Neural progenitor cell (in vitro differentiated cells): ENCODE measurements at regions not wholly inside any gene's neighbourhood (a gene's known extent, or its start where the extent isn't known, plus 50 kb on each side); places are given as distances from the start of the nearest gene placed in this dataset.

Experiments
- DNase-seq: peaks from one replicate; pipeline ENCODE4 v3.0.0-alpha.2; 2016; ENCODE audit warnings: low spot score
- H2AFZ ChIP-seq: fragments of 200-600 bp; sonication (generic); replicated peaks from 2 replicates; pipeline ENCODE4 v1.6.1; 2016; ENCODE audit warnings: antibody characterized with exemption
- H3F3A ChIP-seq: fragments of 200-600 bp; sonication (generic); 2 replicates; pipeline ENCODE4 v1.6.1; 2016; ENCODE audit warnings: antibody characterized with exemption, low read depth
- H3K27ac ChIP-seq: fragments of 200-600 bp; sonication (generic); 2 replicates; pipeline ENCODE4 v1.5.1; 2016; ENCODE audit warnings: mild to moderate bottlenecking
- H3K27me3 ChIP-seq: fragments of 200-600 bp; sonication (generic); 2 replicates; pipeline ENCODE4 v1.6.1; 2016; ENCODE audit warnings: mild to moderate bottlenecking, moderate library complexity
- H3K36me3 ChIP-seq: fragments of 200-600 bp; sonication (generic); 2 replicates; pipeline ENCODE4 v1.5.1; 2016
- H3K4me1 ChIP-seq: fragments of 200-600 bp; sonication (generic); 2 replicates; pipeline ENCODE4 v1.6.1; 2016; ENCODE audit warnings: mixed run types
- H3K4me2 ChIP-seq: fragments of 200-600 bp; sonication (generic); 2 replicates; pipeline ENCODE4 v1.6.1; 2016
- H3K4me3 ChIP-seq: fragments of 200-600 bp; sonication (generic); 2 replicates; pipeline ENCODE4 v1.5.1; 2016
- H3K79me2 ChIP-seq: fragments of 200-600 bp; sonication (generic); 2 replicates; pipeline ENCODE4 v1.6.1; 2016; ENCODE audit warnings: low read depth
- H3K9ac ChIP-seq: fragments of 200-600 bp; sonication (generic); 2 replicates; pipeline ENCODE4 v1.6.1; 2016
- H3K9me3 ChIP-seq: fragments of 200-600 bp; sonication (generic); 2 replicates; pipeline ENCODE4 v1.5.1; 2016; ENCODE audit warnings: low read depth
- H4K20me1 ChIP-seq: fragments of 200-600 bp; sonication (generic); 2 replicates; pipeline ENCODE4 v1.6.1; 2016; ENCODE audit warnings: low read depth
- H3K27ac Mint-ChIP-seq: 3 replicates; pipeline ENCODE4 v1.8.0; 2021; ENCODE audit warnings: mixed read lengths
- H3K27me3 Mint-ChIP-seq: 2 replicates; pipeline ENCODE4 v1.8.0; 2022; ENCODE audit warnings: low read depth, mild to moderate bottlenecking, inconsistent platforms, moderate library complexity, mixed read lengths; ENCODE audit not compliant: insufficient read depth
- H3K36me3 Mint-ChIP-seq: 3 replicates; pipeline ENCODE4 v1.8.0; 2021; ENCODE audit warnings: mixed read lengths
- H3K4me1 Mint-ChIP-seq: 3 replicates; pipeline ENCODE4 v1.8.0; 2021; ENCODE audit warnings: mixed read lengths
- H3K4me3 Mint-ChIP-seq: 3 replicates; pipeline ENCODE4 v1.8.0; 2021; ENCODE audit warnings: mild to moderate bottlenecking, moderate library complexity, mixed read lengths
- H3K9me3 Mint-ChIP-seq: 3 replicates; pipeline ENCODE4 v1.8.0; 2020; ENCODE audit warnings: mixed read lengths
- CTCF ChIP-seq: fragments of 200-600 bp; sonication (generic); IDR thresholded peaks from 2 replicates; pipeline ENCODE4 v1.5.1; 2017; ENCODE audit warnings: antibody characterized with exemption, mild to moderate bottlenecking
- EZH2 ChIP-seq: fragments of 200-600 bp; sonication (generic); IDR thresholded peaks from 2 replicates; pipeline ENCODE4 v1.6.1; 2017; ENCODE audit warnings: antibody characterized with exemption, mild to moderate bottlenecking, moderate library complexity
- EZH2phosphoT487 ChIP-seq: fragments of 200-600 bp; sonication (generic); IDR thresholded peaks from 2 replicates; pipeline ENCODE4 v1.6.1; 2017; ENCODE audit warnings: antibody characterized with exemption

GRCh38 chr4:138070816-138071215, 171.3 kb downstream of the SLC7A11 start:
- DNase-seq: no peak
- Histone ChIP-seq H3K36me3 (no peaks in the 10 kb centered on the region), H3K9ac (no peak overlapping the region), H3K27ac (no peak overlapping the region), H3F3A (no peaks in the 10 kb centered on the region), H3K4me1 (no peaks in the 10 kb centered on the region), H3K4me3 (no peak overlapping the region), H3K79me2 (no peaks in the 10 kb centered on the region), H3K4me2 (no peak overlapping the region), H4K20me1 (no peaks in the 10 kb centered on the region), H2AFZ (no peak overlapping the region), H3K27me3 (no peaks in the 10 kb centered on the region), H3K9me3 (no peaks in the 10 kb centered on the region)
- H3K4me3 Mint-ChIP-seq: no peak overlapping the region
- no peaks in the 10 kb centered on the region for H3K4me1 Mint-ChIP-seq
- H3K27ac Mint-ChIP-seq: no peak overlapping the region
- no peaks in the 10 kb centered on the region for H3K36me3 Mint-ChIP-seq
- H3K27me3 Mint-ChIP-seq: no peaks in the 10 kb centered on the region
- H3K9me3 Mint-ChIP-seq: peaks cover 4% of the 10 kb centered on the region
- TF ChIP-seq CTCF (no peak), EZH2 (no peak), EZH2phosphoT487 (no peak)

GRCh38 chr4:138063581-138063980, 178.6 kb downstream of the SLC7A11 start:
- Mint-ChIP-seq H3K9me3 (peaks cover 12% of the 10 kb centered on the region), H3K4me3 (no peak overlapping the region), H3K27ac (no peak overlapping the region), H3K36me3 (no peaks in the 10 kb centered on the region), H3K27me3 (peaks cover 5% of the 10 kb centered on the region), H3K4me1 (no peaks in the 10 kb centered on the region)
- no peak for DNase-seq
- no peak overlapping the region for H3K27ac ChIP-seq
- no peaks in the 10 kb centered on the region for H4K20me1 ChIP-seq
- no peak overlapping the region for H3K4me2 ChIP-seq
- no peaks in the 10 kb centered on the region for H3F3A ChIP-seq
- H3K4me1 ChIP-seq: no peaks in the 10 kb centered on the region
- H3K9me3 ChIP-seq: no peaks in the 10 kb centered on the region
- H3K27me3 ChIP-seq: no peaks in the 10 kb centered on the region
- H3K36me3 ChIP-seq: no peaks in the 10 kb centered on the region
- TF ChIP-seq CTCF (no peak), EZH2phosphoT487 (no peak), EZH2 (no peak)
- H3K79me2 ChIP-seq: no peaks in the 10 kb centered on the region
- H3K9ac ChIP-seq: no peak overlapping the region
- no peak overlapping the region for H3K4me3 ChIP-seq
- H2AFZ ChIP-seq: no peak overlapping the region

- TF ChIP-seq EZH2phosphoT487: no peak
- peak; percentile 7 for TF ChIP-seq CTCF
- TF ChIP-seq EZH2: no peak
- no peak overlapping the region for H3K4me2 ChIP-seq
- Mint-ChIP-seq H3K4me3 (no peak overlapping the region), H3K27me3 (peaks cover 5% of the 10 kb centered on the region), H3K27ac (no peak overlapping the region), H3K36me3 (no peaks in the 10 kb centered on the region), H3K4me1 (no peaks in the 10 kb centered on the region), H3K9me3 (peaks cover 12% of the 10 kb centered on the region)
- H3K27me3 ChIP-seq: no peaks in the 10 kb centered on the region
- H3F3A ChIP-seq: no peaks in the 10 kb centered on the region
- H4K20me1 ChIP-seq: no peaks in the 10 kb centered on the region
- H3K27ac ChIP-seq: no peak overlapping the region
- no peaks in the 10 kb centered on the region for H3K9me3 ChIP-seq
- no peaks in the 10 kb centered on the region for H3K4me1 ChIP-seq
- no peaks in the 10 kb centered on the region for H3K36me3 ChIP-seq
- peak overlapping the region; percentile 85 for H2AFZ ChIP-seq
- no peak overlapping the region for H3K4me3 ChIP-seq
- H3K9ac ChIP-seq: no peak overlapping the region
- no peak for DNase-seq
- H3K79me2 ChIP-seq: no peaks in the 10 kb centered on the region
Measured at GRCh38 chr4:138062929-138063328, 179.2 kb downstream of the SLC7A11 start.

DNA sequence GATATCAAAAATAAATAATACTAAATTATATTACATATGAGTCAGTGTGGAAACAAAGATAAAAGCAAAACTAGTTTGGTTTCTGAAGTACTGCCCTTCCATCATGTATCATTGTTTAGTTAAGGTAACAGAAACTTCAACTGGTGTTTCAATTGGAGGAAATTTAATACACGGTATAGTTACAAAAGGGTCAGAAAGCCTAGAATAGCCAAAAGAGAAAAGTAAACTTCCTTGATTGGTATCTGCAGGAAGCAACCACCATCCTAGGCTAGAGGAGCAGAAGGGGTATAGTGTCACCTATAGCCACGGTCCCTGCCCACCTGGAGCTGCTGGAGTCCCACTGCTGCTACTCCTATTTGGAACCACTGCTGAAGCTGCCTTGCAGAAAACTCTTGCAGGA, 185.6 kb downstream of the SLC7A11 start:
- no peak overlapping the region for H3K9ac ChIP-seq
- no peaks in the 10 kb centered on the region for H3K36me3 ChIP-seq
- H3K27ac ChIP-seq: no peak overlapping the region
- no peak overlapping the region for H3K4me2 ChIP-seq
- no peak overlapping the region for H2AFZ ChIP-seq
- Mint-ChIP-seq H3K27ac (no peak overlapping the region), H3K4me1 (peaks cover 4% of the 10 kb centered on the region), H3K27me3 (no peaks in the 10 kb centered on the region), H3K36me3 (no peaks in the 10 kb centered on the region), H3K9me3 (peaks cover 8% of the 10 kb centered on the region), H3K4me3 (no peak overlapping the region)
- TF ChIP-seq CTCF (no peak), EZH2phosphoT487 (no peak), EZH2 (no peak)
- no peaks in the 10 kb centered on the region for H3F3A ChIP-seq
- H3K79me2 ChIP-seq: no peaks in the 10 kb centered on the region
- H3K4me3 ChIP-seq: no peak overlapping the region
- no peaks in the 10 kb centered on the region for H3K9me3 ChIP-seq
- H3K27me3 ChIP-seq: no peaks in the 10 kb centered on the region
- H3K4me1 ChIP-seq: no peaks in the 10 kb centered on the region
- no peaks in the 10 kb centered on the region for H4K20me1 ChIP-seq
- no peak for DNase-seq
